HG03439 (cell line): ENCODE measurements at regions not wholly inside any gene's neighbourhood (a gene's known extent, or its start where the extent isn't known, plus 50 kb on each side); places are given as distances from the start of the nearest gene placed in this dataset.

ENCODE experiments used
- ATAC-seq: cut with Tn5 transposase; IDR thresholded peaks from one replicate; pipeline ENCODE4 v1.9.1; 2021; ENCODE audit warnings: mild to moderate bottlenecking, moderate library complexity; ENCODE audit not compliant: unreplicated experiment

GRCh38 chr12:90100579-90100978 is 391.9 kb upstream of the ATP2B1 start:
- no peak for ATAC-seq

GRCh38 chr12:90099288-90099687 is 390.6 kb upstream of the ATP2B1 start:
- no peak for ATAC-seq

DNA sequence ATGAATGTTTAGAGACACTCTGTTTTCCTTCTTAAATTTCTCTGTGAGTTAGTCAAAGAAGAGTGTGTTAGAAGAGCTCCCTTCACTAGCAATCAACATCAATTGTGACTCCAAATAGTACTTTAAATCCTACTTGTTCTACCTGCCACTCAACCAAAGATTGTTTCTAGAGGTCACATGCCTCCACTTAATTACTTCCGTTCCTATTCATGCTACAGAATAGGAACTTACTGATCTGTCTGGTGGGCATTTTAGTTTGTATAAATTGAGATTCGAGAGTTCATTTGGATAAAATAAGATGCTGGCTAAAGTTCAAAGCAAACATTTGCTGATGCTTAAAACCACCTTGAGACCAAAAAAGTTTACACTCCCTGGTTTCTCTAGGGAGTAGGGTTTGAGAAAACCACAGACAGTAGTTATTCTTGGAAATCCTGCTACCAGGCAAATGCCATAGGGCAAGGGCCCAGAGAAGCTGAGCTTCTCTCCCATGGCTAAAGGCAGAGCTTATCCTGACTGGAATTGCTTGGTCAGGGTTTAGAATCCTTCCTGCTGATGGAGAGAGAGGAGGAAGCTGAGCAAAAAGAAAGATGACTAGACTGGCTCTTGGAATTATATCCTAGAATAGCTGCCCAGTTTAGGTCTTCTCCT is 389.6 kb upstream of the ATP2B1 start:
- no peak for ATAC-seq

- ATAC-seq, result no peak
These were observed 383.2 kb upstream of the ATP2B1 start for GRCh38 chr12:90091809-90092208.

DNA sequence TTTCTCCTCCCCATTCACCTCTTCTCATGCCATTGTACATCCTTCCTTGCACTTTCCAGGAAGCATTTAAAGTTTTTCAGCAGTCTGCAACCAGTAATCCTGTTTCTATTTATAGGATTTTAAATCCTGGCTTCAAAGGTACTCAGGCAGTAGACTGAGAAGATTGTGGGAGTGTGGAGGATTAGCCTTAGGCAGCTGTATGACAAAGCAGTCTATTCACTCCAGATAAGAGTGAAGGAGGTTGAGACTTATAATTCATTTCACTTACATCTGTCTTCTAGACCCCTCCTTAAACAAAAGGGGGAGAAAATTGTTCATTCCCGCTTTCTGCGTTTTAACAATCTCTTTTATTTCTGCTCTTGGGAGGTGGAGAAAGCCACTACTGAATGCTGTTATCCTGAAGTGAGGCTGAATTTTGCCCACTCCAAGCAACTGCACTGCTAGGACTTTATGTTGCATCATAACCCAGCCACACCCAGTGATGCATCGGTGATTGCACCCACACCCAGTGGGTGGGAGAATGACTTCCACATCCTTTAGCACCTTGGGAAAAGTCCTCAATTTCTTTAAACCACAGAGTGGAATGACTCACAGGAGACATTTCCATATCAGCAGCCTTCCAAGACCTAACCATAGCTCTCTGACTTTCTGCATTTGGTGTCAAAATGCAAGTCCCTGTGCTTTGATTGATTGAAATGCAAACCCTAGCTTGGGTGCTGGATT is 382.5 kb upstream of the ATP2B1 start:
- no peak for ATAC-seq

DNA sequence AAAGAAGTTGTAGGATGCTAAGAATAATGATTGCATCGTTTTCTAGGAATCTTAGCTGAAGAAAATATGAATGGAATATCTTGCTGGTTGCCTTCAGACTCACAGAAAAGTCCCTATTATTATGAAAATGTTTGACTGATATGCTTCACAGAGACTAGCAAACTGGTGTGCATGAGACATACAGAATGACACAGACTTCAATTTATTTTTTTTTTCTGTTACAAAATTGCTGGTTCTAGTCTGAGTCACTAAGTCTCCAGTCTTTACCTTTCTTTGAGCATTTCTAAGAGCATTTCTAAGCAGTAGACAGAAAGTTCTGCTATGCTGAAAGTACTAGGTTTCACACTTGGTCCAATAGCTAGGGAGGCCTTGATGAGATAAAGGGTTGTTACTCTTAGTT is 377.6 kb upstream of the ATP2B1 start:
- ATAC-seq, result no peak

DNA sequence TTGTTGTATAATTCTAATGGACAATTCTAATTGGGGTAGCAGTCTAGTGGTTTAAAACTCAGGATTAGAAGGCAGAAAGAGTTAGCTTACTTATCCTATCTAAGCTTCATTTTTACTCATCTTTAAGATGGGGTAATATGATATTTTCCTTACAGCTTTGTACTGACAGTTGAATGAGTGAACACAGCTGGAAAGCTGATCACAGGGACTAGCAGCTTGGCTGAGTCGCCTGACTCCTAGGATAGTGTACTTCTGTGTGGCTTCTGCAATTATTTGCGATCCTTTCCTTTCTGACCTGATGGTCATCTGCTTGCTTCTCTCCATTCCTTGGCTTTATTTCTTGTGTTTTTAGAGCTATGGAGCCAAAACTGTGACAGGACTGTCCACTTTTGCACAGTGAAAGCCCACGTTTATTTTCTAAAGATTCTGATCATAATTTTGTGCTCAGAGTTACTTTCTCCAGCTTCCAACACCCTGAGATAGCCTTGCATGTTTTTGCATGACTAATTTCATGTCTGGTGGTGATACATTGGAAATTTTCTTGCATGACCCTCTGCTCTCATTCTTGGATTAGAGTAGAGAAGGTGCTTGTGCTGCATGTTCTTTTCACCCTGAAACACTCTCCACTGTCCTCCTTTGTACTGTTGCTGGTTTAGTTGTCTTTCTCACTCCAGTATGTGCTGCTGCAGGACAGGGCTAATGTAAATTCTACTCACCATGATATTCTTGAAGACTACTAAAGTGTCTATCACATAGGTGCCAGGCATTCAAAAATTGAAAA is 377.0 kb upstream of the ATP2B1 start:
- ATAC-seq, result no peak

- no peak for ATAC-seq
These were observed 375.4 kb upstream of the ATP2B1 start for GRCh38 chr12:90084018-90084417.

- no peak for ATAC-seq
These were observed 372.0 kb upstream of the ATP2B1 start for GRCh38 chr12:90080616-90081015.

DNA sequence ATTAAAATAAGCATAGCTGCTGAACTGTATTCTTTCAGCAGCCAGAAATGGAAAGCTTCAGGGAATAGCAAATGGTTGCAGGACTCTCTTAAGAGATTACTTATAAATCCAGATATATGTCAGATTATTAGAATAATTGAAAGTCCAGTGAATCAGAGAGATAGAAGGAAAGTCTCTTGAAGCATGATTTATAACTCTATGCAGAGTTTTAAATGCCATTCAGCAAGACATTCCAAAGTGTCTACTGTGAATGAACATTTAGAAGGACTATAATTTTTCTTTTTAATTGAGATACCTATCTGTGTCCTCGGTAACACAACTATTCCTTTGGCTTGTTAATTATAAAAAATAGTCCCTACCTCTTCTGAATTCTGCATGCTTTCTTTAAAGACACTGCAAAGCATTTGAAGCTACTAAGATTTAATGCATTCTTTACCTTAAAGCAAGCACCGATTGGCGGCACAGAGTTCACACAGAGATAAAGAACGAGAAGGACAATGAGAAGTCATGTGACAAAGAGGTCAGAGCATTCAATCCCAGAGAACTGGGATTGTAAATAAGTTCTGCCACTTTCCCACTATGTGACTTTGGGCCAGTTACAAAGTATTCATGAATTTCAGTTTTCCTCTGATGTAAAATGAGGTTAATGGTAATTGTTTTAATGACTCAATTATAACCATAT is 371.0 kb upstream of the ATP2B1 start:
- no peak for ATAC-seq

GRCh38 chr12:90078344-90078743 is 369.7 kb upstream of the ATP2B1 start:
- ATAC-seq, result no peak

- ATAC-seq, result no peak
These were observed 369.1 kb upstream of the ATP2B1 start for GRCh38 chr12:90077756-90078155.

- ATAC-seq, result no peak
These were observed 368.2 kb upstream of the ATP2B1 start for GRCh38 chr12:90076851-90077319.

GRCh38 chr12:90075685-90076084 is 367.0 kb upstream of the ATP2B1 start:
- no peak for ATAC-seq

DNA sequence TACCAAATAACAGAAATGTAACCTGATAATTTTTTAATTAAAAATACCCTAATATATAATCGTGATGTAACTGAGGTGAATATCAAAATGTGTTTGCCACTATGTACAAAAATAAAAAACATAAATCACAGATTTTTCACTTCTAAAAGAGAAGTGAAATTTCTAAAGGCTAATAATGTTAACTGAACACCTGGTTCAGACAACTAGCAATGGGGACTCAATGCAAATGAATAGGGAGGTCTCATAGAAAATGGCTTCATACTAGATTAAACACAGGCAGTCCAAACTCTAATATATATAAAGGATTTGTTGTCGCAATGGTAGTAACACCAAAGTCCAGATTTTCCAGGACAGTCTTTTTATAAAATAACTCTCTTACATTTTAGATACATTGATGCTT is 365.4 kb upstream of the ATP2B1 start:
- no peak for ATAC-seq

DNA sequence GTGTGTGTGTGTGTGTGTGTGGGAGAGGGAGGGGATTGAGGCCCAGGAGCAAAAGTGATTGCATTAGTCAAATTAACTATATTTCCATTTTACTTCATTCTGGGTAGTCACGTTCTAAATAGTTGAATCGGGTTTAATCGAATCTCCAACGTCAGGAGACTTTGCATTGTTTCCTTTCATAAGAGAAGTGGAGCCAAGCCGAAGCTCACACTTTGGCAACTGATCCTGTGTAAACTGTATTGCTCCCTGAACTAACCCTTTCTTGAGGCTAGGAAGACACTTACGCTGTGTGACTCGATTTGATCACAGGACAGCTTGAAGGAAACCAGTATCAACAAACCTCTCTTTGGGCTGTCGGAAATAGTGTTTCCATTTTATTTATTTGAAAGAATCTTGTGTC is 363.4 kb upstream of the ATP2B1 start:
- ATAC-seq, result no peak

DNA sequence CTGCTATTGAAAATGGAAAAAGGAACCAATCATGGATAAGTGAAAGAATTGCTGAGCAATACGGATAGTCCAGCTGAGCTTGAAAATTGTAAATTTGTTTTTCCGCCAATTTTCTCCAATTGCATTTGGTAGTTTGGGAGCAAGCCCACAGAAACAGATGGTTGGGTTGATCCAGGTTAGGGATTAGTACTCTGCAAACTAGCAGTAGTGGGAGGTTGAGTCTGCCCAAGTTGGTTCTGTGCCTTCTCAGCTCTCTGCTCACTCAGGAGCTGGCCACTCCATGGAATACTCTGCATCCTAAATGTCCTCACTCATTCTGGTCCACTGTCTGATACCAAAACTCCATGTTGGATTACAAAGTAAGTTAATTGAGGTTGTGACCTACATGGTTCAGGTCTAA is 361.1 kb upstream of the ATP2B1 start:
- no peak for ATAC-seq

DNA sequence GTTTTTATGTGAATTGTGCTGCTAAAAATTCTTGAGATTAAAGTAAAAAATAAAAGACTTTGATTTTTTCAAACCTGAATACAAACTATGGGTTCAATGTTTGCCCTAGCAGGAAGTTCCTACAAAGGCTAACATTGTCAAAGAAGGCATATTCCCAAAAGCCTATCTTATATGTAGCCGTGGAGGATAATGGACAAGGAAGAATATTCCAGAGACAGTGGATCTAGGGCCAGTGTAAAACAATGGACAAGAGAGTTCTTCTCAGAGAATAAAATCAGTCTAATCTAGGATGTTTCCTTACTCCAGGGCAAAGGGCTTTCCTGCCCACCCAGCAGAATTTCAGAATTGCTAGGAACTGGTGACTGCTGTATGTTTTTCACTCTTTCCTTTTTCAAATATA is 359.2 kb upstream of the ATP2B1 start:
- ATAC-seq, result no peak

GRCh38 chr12:90064852-90065801 is 356.5 kb upstream of the ATP2B1 start:
- ATAC-seq, result no peak

GRCh38 chr12:90062799-90063198 is 354.2 kb upstream of the ATP2B1 start:
- ATAC-seq, result no peak
